HG03097 (cell line): ENCODE measurements at regions not wholly inside any gene's neighbourhood (a gene's known extent, or its start where the extent isn't known, plus 50 kb on each side); places are given as distances from the start of the nearest gene placed in this dataset.

ENCODE experiments used
- ATAC-seq: cut with Tn5 transposase; IDR thresholded peaks from one replicate; pipeline ENCODE4 v1.9.1; 2021; ENCODE audit not compliant: unreplicated experiment, low FRiP score

DNA sequence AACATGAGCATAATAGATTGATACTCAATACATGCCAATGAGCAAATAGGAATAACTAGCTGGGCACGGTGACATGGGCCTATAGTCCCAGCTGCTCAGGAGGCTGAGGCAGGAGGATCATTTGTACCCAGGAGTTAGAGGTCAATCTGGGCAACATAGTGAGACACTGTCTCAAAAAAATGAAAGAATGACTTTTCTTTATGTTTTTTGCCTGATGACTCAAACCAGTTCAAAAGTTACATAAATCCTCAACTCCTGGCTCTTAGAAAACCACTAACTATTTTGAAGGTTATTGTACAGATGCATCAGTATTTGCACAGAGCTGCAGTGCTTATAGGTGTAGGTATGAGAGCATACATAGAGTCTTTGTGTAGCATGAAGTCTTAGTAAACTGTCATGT is 219.2 kb upstream of the RGS6 start:
- no peak for ATAC-seq

DNA sequence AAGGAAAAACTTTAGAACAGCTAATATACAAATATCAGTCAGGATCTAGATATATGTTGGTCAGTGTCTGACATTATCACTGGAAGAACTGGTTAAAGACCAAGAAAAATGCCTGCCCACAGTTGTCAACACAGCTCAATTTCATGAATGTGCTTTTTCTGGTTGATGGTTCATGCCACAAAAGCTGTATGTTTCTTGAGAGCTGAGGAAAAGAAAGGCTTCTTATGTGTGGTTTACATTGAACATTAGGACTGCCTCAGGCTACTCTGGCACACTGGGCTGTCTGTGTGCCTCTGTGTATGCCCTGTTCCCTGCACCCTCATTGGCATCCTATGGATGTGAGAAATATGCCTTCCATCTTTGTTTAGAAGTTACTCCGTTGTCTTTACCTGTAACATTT is 218.8 kb upstream of the RGS6 start:
- no peak for ATAC-seq

DNA sequence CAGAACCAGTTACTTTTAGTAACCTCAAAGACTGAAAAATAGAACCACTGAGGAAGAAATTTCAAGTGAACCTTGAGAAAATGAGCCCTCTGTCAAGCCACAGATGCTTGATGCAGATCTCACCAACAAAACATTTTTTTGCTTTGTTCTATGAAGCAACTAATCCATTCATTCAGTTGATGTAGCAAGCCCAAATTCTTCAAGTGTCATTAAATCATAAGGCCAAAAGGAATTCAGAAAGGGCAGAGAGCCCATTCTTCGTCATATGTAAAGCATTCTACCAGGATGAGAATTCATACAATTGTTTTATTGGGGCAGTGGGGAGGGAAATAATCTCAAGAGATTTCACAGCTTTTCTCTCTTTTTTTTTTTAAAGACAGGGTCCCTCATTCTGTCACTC is 218.0 kb upstream of the RGS6 start:
- no peak for ATAC-seq

DNA sequence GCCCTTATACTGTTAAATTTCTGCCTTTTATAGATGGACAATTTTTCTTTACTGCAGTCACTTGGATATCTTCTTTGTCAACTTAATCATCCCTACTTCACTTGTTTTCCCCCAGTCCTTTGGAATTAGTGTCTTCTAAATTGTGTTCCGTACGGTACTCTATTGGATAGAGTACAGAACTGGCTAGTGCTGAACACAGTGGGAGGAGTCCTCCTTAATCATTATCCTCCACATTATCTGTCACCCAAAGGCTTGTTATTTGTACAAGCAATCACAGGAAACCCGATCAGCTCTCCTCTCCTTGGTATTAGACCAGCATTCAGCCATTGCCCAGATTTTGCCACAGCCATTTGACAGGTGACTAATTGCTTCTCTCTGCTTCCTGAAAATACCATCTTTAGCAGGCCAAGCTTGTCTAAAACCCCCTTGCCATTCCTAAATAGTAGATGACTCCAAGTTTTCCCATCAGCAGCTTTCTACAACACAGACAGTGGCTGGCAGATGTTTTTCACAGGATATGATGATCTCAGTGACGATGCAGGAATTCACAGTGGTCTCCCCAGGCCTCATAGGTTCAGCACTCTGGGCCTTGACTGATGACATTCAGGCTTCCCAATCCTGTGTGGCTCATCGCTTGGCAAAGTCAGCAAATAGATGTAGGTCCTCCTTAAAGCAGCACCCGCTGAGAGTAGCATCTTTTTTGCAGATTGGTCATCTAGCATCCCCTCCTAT is 216.0 kb upstream of the RGS6 start:
- ATAC-seq: no peak

DNA sequence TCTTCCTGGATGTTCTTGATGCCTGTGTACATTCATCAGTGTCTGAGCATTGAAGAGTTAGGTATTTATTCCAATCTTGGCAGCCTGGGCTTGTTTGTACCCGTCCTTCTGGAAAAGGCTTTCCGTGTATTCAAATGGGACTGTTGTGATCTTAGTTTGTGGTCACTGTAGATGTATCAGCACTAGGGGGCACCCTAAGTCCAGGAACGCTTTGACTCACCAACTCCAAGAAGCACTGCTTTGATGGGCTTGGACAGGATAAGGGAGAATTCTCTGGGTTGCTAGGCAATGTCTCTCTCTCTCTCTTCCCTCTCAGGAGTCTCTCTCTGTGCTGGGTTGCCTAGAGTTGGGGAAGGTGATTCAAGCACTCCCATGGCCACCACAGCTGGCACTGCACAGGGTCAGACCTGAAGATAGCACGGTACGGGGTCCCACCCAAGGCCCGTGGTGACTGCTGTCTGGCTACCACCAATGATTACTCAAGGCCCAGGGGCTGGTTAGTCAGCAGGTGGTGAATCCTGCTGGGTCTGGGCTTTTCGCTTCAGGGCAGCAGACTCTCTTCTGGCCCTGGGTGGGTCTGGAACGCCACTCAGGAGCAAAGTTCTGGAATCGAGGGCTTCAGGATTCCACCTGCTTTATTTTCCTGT is 211.1 kb upstream of the RGS6 start:
- ATAC-seq: no peak

DNA sequence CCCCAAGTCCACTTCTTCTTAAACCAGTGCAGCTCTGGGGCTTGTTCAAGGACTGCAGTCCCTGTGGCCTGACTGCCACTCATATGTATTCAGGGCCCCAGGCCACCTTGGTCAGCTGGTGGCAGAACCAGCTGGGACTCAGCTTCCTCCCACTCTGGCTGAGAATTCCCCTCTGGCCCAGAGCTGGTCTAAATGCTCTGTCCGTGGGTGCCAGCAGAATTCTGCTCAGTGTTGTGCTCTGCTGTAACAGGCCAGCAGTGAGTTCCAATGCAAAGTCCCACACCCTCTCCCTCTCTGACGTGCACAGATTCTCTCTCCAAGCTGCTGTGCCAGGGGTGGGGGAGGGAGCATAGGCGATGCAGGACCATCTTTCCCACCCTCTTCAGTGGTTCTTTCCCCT is 210.4 kb upstream of the RGS6 start:
- no peak for ATAC-seq

DNA sequence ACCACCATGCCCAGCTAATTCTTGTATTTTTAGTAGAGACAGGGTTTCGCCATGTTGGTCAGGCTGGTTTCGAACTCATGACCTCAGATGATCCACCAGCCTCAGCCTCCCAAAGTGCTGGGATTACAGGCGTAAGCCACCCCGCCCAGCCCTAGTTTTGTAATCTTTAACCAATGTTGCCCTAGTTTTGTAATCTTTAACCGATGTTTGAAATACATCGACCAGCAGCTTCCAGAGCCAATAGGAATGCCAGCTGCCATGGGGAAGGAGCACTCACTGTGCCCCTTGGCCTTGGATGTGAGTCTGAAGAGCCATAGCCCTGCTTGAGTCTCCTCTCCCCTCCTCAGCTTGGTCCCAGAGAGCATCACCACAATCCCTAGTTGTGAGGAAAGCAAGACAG is 209.3 kb upstream of the RGS6 start:
- ATAC-seq: no peak

DNA sequence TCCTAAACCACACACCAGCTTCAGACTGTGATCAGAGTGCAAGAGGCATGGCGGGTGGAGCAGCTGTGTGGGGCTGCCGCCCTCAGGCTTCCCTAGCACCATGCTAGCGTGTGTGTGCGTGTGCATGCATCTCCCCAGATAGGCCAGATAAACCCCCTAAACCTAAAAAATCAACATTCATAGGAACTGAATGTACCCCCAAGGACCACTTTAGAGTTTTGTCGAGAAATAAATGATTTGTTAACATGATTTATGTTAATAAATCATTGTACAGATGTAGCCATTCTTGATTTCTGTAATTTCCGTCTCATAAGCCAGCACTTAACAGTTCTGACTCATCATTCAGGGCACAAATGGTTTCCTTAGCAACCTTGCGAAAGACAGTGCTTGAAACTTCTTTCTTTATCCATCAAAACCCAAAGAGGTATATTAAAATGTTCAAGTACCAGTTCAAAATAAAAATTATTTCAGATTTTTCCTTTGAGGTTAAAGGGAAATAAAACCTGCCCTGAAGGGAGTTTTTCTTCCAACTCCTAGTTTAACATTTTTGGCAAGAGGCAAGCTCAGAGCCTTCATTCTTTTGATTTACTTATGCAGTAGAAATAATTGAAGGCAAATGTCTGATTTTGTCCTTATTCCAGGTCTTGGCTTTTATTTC is 206.2 kb upstream of the RGS6 start:
- ATAC-seq: no peak

DNA sequence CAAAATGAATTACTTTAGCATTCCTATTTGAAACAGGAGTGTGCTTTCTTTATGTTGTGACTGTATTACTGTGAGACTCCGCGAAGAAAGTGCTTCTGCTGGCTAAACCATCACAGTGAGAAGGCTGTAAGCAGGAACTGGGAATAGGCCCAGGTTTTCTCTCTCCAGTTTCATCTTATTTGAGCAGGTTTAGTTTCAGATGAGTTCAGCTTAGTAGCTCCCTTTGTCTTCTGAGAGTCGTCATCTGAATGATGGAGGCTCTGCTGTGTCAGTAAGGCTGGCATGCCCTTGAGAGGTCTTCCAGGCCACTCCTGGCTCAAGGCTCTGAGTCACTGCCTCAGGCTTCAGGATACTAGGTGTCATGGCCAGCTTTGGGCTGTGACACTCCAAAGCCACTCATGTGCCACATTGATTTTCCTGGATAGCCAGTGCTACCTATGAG is 205.6 kb upstream of the RGS6 start:
- ATAC-seq: no peak

DNA sequence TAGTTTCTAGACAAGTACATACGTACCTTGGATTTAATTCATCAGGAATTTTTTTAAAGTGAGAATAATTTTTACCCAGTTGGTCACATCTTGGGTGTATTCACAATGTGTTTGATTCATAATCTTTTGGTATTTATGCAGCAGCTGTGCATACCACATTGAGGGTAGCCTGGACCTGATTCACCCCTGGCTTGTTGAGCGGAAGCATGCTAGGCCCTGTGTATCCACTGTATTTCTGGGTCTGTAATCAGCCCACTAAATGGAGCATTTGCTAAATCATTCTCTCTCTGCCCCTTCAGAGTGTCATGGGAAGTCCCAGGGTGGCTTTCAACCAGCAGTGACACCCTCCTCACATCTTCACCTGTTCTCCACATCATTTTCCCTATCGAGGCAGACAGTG is 203.8 kb upstream of the RGS6 start:
- ATAC-seq: no peak

DNA sequence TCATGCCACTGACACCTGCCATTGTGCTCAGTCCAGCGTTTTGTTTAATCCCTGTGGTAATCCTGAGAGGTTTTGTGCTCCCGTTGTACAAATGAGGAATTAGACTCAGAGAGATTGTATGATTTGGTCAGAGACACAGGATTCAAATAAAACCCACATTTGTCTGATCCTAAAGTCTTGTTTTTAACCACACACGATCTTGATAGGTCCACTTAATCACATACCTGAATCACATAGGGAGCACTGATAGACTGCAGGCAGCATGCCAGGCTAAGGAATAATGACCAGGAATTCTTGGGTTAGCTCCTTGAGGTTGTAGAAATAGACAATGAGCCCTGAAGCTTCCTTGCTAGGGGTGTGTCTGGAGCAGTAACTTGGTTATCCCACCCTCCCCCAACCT is 202.6 kb upstream of the RGS6 start:
- no peak for ATAC-seq

DNA sequence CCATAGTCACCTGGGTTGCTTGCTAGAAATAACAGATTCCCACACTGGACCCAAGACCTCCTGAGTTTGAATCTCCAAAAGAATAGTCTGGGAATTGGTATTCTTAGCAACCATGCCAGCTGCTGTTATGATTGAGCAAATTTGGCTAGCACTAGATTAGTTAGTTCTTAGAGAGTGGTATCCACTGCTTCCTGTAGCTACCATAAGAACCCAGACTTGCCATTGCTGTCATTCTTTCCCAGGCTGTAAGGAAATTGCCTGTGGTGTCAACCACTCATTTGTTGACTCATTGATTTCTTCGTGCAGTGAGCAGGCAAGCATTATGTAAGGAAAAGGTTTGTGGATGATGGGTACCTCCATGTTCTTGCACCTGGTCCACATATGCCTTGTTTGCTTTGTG is 201.8 kb upstream of the RGS6 start:
- no peak for ATAC-seq

DNA sequence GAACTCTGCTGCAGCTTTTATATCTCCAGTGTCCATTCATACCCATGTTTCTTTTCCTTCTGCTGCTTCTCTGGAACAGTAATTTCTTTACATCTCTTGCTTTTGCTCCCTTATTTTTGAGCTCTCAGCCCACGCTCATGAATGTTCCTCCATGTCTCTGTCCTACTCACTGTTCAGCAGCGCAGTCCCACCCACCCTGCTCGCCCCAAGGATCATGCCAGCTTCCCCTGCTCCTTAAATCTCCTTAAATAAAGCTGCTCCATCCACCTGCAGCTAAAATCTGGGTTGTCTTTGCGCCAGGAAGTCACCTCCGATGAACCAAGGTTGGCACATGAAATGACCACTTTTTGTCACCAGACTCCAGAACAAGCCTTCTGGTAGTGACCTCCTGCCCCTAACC is 201.1 kb upstream of the RGS6 start:
- no peak for ATAC-seq

DNA sequence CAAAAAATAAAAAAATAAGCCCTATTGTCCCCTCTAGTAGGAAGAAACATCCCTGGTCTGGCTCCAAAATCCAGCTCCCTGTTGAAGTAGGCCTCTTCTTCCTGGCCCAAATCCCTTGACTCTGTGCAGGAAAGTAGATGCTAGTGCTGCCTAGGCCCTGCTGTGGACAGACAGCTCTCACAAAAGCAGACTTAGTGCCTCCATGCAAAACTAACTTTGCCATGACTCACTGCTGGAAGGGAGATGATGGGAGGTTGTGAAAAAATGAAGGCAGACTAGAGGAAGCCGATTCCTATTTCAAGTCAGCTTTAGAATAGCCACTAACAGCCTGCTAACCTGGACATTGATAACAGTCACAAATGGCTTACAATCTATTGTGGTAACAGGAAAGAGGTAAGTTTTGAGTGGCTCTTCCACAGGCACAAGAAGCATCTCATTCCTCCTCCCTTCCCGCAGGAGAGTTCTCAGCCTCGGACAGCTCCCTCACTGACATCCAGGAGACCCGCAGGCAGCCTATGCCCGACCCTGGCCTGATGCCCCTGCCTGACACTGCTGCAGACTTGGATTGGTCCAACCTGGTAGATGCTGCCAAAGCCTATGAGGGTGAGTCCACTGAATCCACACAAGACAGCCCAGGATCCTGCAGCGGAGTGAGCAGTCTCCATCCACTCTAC is 198.9 kb upstream of the RGS6 start:
- no peak for ATAC-seq

DNA sequence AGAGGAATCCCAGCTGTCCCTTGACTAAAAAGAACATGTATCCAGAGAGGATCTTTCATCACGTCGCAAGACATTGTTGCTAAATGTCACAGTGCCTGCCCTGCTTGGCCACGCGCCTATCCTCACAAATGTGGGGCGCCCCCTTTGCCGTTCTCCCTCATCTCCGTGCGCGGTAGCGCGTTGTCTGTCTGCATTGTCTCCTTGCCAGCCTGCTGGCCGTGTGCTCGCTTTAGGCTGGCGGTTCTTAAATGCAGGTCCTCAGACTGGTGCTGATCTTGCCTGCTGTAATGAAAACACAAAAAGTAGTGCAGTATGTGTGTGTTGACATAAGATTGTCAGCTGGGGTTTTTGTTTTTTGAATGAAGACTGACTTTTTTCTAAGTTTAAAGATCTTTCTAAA is 198.2 kb upstream of the RGS6 start:
- no peak for ATAC-seq

DNA sequence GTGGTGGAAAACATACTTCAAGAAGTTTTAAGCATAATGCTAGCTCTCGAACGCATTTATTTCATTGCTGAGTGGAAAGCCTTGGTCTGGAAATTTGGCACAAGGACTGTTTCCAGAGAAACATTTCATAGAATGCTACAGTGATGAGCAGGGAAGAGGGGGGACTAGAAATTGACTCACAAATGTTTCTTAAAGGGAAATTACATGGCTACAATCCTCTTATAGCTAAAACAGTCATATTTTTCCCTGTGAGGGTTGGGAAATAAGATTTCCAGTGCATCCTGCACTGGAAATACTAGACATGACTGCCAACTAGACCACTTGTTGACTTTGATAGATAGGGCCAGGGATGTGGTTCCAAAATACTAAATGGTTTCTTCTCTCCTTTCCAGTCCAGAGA is 197.3 kb upstream of the RGS6 start:
- ATAC-seq: no peak

DNA sequence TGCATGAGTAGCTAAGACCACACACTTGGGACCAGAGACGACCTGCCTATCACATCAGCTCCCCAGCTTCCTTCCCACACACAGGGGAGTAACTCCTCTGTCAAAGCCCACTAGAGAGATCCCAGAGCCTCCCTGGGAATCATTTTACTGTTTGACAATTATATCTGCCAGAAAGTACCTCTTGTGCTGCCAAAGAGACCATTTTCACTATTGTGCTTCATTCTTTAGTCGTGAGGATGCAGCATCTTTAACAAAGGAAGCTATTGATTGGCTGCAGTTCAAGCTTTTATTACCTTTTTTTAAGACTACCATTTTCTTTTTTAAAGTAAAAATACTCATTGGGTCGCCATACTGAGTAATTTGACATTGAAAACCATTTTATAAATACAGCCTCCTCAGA is 194.5 kb upstream of the RGS6 start:
- ATAC-seq: no peak

DNA sequence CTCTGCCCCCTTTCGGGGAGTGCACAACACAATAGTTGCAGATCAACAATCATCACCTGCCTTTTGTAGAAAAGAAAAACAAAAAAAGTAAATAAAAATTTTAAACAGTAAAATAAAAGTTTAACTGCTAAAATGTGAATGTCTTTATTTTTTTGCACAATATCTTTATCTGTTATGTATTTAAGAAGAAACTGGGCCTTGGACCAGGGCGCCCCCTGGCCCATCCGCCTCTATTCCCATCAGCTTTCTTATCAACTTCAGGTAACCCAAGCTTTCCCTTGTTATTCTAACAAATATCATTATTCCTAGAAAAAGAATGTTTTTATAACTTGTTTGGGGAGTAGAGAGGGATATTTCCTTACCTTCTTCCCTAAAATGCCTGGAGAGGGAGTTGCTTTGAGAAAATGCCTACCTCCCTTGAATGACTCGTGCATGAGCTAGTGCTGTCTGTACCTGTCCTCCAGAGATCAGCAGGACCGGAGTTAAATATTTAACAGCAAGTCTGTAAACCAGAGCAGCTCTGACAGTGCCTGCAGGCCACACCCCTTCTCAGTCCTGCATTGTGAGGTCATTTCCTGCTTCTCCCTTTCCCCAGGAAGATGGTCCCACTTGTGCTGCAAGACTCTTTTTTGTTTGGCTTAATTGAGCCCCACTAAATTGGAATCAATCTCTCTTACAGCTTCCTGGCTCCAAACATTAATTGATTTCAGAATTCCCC is 192.8 kb upstream of the RGS6 start:
- no peak for ATAC-seq

DNA sequence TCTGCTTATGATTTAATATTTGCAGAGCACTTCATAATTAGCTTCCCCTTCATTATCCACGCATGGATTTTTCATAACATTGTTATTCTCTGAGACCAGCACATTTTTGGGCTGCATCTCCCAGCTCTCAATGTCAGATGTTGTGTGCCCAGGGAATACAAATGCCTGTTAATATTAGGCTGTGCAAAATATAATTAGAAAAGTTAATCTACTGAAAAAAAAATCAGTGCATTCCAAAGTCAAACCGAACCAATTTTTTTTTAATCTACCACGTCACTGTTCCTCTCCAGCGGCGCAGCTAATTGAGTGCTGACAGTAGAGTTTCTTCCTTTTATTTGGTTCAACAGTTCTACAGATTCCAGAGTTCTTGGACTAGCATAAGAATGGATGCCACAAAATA is 191.0 kb upstream of the RGS6 start:
- no peak for ATAC-seq

DNA sequence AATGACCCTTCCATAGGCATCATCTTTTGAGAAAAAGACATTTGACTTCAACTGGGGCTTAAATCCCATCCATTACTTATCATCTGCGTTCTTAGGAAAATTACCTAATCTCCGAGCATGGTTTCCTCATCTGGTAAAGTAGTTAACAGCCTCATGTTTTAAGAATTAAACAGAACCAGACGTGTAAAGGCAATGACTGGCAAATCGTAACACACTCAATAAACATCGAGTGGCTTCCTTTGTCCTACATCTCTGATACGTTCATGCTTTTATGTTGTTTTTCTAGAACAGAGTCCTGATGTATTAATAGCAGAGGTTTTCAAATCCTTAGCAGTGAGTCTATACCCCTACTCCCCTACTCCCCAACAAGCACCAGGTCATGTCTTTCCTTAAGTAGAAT is 189.7 kb upstream of the RGS6 start:
- no peak for ATAC-seq

DNA sequence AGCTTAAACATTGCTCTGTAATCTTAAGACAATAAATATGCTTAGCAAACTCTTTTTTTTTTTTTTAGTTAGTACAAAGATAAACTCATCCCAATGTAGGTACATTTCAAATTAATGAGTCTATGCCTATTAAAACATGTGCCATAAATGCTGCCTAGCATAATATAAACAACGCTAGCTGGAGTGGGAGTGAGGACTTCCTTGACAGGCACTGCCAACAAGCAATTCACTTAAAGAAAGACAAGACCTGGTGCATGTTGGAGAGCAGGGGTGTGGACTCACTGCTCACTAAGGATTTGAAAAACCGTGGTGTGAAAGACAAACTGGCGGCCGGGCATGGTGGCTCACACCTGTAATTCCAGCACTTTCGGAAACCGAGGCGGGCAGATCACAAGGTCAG is 187.2 kb upstream of the RGS6 start:
- no peak for ATAC-seq
